ENCODE measurements at regions not wholly inside any gene's neighbourhood (a gene's known extent, or its start where the extent isn't known, plus 50 kb on each side); places are given as distances from the start of the nearest gene placed in this dataset.

- TF ChIP-seq, protein P1, sequence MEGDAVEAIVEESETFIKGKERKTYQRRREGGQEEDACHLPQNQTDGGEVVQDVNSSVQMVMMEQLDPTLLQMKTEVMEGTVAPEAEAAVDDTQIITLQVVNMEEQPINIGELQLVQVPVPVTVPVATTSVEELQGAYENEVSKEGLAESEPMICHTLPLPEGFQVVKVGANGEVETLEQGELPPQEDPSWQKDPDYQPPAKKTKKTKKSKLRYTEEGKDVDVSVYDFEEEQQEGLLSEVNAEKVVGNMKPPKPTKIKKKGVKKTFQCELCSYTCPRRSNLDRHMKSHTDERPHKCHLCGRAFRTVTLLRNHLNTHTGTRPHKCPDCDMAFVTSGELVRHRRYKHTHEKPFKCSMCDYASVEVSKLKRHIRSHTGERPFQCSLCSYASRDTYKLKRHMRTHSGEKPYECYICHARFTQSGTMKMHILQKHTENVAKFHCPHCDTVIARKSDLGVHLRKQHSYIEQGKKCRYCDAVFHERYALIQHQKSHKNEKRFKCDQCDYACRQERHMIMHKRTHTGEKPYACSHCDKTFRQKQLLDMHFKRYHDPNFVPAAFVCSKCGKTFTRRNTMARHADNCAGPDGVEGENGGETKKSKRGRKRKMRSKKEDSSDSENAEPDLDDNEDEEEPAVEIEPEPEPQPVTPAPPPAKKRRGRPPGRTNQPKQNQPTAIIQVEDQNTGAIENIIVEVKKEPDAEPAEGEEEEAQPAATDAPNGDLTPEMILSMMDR (conservative IDR thresholded peaks at IDR 0.05; ENCODE audit: low read depth, low read length): no peak
- no peak for TF ChIP-seq EZH2 (IDR thresholded peaks at IDR 0.05; ENCODE audit: borderline replicate concordance, low read depth, low read length, poor library complexity, severe bottlenecking)
These were observed 361.0 kb downstream of the SHQ1 start for GRCh38 chr3:72487078-72487765.
